Fibroblast of pulmonary artery (primary cell): ENCODE measurements at regions not wholly inside any gene's neighbourhood (a gene's known extent, or its start where the extent isn't known, plus 50 kb on each side); places are given as distances from the start of the nearest gene placed in this dataset.
"Not testable (repeated sequence)": the region's sequence is repeated elsewhere in the genome, so short reads cannot be mapped to it uniquely, and the experiment has no call there.

Experiments
- DNase-seq: peaks from one replicate; pipeline ENCODE4 v3.0.0-alpha.2; 2010; ENCODE audit warnings: low read depth
- H3K4me3 ChIP-seq: replicated peaks from 2 replicates; pipeline ENCODE4 v1.5.1; 2011; ENCODE audit warnings: low read depth, mild to moderate bottlenecking, control low read depth, low read length, moderate library complexity
- TF ChIP-seq, protein P1 (sequence below): IDR thresholded peaks from 2 replicates; pipeline ENCODE4 v1.5.1; 2011; ENCODE audit warnings: mild to moderate bottlenecking, control low read depth, low read length, inconsistent platforms; ENCODE audit errors: missing control alignments

DNA sequence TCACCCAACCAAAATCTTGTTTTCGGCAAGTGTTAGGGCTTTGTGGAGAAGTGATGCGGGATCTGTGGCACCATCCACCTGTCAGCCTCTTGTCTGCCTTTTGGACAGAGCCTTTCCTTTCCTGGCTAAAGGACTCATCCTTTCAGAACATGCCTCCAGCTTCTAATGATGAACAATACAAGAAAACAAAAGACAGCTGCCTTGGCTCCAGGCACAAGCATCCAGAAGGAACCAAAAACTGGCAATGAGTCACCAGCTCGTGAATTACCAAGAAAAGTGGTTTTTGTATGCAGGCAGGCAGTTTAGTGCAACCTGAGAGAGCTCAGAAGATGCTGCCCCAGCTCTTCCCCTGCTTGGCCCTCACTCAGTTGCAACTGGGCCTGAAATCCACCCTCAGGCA, 84.6 kb upstream of the NAMPT start:
- no peak overlapping the region for H3K4me3 ChIP-seq
- TF ChIP-seq, protein P1, sequence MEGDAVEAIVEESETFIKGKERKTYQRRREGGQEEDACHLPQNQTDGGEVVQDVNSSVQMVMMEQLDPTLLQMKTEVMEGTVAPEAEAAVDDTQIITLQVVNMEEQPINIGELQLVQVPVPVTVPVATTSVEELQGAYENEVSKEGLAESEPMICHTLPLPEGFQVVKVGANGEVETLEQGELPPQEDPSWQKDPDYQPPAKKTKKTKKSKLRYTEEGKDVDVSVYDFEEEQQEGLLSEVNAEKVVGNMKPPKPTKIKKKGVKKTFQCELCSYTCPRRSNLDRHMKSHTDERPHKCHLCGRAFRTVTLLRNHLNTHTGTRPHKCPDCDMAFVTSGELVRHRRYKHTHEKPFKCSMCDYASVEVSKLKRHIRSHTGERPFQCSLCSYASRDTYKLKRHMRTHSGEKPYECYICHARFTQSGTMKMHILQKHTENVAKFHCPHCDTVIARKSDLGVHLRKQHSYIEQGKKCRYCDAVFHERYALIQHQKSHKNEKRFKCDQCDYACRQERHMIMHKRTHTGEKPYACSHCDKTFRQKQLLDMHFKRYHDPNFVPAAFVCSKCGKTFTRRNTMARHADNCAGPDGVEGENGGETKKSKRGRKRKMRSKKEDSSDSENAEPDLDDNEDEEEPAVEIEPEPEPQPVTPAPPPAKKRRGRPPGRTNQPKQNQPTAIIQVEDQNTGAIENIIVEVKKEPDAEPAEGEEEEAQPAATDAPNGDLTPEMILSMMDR = no peak
- DNase-seq = peak; percentile 84

DNA sequence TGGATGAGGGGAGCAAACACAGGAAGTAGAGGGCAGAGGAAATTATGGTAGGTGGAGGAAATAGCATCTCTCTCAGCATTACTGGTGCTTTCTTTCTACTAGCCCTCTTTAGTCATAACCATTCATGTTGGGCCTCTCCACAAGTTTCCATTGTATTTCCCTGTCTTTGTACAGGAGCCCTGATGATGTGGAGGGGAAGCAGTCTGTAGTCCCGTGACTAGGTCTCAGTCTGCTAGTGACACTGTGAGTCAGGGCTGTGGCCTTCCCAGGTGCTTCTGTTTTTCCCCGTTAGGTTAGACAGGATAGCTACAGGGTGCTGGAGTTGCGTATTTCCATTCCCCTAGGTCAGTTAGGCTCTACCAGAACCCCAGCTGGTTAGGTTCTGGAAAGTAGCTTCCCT, 82.9 kb upstream of the NAMPT start:
- DNase-seq = no peak
- TF ChIP-seq, protein P1 = no peak
- no peak overlapping the region for H3K4me3 ChIP-seq

DNA sequence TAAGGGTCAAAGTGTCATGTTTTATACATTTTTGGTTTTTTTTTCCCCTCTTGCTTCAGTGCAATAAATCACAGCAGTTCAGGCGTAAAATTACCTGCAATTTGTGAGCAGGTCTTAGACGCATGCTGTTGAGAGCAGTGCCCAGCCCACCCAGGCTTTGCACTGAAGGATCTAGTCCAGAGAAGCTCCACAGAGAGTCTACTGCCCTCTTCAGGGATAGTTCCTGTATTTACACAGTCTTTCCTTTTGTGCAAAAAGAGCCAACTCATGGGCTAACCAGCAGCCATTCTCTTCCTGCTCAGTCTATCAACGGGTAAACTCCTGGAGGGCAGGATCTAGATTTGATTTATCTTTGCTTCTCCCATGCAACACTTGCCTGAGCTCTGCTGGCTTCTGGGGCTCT, 82.2 kb upstream of the NAMPT start:
- DNase-seq = peak; percentile 62
- TF ChIP-seq, protein P1 = peak; percentile 49
- H3K4me3 ChIP-seq = no peak overlapping the region

DNA sequence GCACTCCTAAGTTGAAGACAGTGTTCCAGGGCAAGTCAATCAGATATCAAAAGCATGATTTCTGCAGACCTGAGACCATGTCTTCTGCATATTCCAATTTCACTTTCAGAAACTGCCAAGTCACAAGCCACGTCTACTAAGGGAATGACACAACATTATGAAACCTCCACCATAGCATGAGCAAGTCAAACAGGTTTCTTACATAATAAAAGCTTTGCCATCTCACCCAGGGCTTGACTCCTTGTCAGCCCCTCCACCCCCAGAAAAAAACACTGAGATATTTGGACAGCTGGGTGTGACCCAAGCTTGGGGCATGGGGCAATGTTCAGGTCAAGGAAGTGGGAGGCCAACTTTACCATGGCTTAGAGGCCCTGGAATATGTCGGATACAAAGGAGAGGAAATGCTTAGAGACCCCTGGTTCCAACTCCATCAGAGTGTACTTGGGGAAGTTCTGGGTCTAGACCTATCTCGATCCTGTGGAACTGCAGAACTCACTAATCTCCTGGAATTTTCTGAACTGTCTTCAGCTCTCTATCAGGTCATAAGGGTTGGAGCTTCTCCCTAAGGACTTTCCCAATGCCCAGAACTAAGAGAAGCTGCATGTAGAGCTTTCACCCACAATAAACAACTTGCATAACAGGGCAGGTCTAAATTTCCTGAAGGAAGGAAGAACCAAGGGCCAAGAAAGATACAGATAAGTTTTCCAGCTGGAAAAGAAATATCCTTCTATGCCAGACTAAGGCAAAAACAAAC, 80.6 kb upstream of the NAMPT start:
- no peak overlapping the region for H3K4me3 ChIP-seq
- DNase-seq = peak; percentile 53
- TF ChIP-seq, protein P1 = no peak

DNA sequence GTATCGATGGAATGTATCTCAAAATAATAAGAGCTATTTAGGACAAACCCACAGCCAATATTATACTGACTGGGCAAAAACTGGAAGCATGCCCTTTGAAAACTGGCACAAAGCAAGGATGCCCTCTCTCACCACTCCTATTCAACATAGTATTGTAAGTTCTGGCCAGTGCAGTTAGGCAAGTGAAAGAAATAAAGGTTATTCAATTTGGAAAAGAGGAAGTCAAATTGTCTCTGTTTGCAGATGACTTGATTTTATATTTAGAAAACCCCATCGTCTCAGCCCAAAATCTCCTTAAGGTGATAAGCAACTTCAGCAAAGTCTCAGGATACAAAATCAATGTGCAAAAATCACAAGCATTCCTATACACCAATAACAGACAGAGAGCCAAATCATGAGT, 77.7 kb upstream of the NAMPT start:
- not testable (repeated sequence) for DNase-seq, H3K4me3 ChIP-seq

DNA sequence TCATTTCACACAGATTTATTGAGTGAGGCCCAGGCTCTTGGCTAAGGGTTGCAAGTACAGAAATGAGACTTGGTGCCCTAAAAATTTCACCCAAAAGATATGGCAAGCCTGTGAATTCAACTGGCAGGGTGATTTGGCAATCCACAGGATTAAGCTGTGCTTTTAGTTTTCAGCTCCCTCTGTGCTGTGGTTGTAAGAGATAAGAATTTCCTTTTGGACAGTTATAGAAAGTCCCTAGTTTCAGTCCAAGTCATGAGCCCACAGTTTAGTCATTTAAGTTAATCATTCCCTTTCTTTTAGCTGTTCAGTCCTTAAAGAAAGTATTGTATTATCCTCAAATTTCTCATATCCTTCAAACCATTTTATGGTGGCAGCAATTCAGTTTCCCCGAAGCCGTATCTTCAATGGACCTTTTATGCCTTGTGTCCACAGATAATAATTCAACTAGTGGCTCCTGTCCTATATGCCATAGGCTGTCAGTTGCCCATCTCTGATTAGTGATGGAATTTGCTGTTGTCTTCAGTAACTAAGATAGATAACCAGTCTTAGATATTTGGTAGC, 73.4 kb upstream of the NAMPT start:
- peak; percentile 88 for DNase-seq
- TF ChIP-seq, protein P1 = no peak
- H3K4me3 ChIP-seq = no peak overlapping the region

DNA sequence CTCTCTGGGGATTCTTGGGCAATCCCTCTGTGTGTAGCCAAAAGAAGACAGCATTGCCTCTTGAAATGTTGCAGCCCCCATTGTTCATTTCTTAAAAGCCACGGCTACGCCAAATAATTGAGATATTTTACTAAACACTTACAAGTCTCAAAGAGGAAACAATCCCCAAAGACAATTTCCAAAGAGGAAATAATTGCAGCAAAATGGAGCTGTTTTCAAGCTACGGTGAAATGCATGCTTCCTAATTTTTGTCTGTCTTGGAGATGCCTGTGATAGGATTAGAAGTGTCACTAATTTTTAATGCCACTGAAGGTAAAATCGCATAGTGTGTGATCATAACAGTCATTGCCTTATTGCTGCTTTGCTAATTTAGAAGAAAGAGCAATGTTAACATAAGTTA, 72.9 kb upstream of the NAMPT start:
- TF ChIP-seq, protein P1 = no peak
- H3K4me3 ChIP-seq = no peak overlapping the region
- no peak for DNase-seq
